CD4-positive, alpha-beta T cell treated with Interleukin-1 beta for 1 hour (primary cell): ENCODE measurements at regions not wholly inside any gene's neighbourhood (a gene's known extent, or its start where the extent isn't known, plus 50 kb on each side); places are given as distances from the start of the nearest gene placed in this dataset.

Experiments used
- DNase-seq, 2 donors: peaks; one replicate each; pipeline ENCODE4 v3.0.0-alpha.2; 2020 to 2022

DNA sequence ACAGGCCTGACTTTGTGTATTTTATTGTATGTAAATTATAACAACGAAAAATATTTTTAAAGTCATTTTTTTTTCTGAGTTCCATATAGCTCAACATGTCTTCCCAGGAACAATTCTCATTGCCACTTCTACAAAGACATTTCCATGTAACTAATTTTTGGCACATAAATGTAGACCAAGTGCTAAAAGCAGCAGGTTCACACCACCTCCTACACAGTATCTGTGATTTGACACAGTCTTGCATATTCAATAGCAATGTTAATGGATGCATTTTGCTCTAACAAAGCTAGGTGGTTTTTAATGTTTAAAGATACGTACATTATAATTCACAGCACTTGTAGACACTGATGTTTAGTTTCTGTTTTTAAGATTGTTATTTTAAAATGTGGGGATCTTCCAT lies 346.5 kb downstream of the GPAM start:
- no peak for DNase-seq

DNA sequence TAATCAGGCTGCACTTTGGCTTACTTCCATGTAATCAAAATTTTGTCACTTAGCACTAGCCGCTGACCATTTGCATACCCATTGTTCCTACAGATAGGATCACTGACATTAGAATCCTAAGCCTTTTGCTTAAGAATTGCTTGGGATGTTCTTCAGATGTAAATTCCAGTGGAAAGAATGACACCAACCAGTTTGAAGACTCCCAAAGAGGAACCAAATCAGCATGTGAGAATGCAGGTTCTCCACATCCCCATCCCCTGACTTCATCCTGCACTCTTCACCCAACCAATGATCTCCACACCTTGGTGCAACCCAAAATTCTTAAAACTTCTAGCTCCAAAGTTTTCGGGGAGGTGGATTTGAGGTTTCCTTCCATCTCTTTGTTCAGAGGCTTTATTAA lies 345.6 kb downstream of the GPAM start:
- DNase-seq = no peak

DNA sequence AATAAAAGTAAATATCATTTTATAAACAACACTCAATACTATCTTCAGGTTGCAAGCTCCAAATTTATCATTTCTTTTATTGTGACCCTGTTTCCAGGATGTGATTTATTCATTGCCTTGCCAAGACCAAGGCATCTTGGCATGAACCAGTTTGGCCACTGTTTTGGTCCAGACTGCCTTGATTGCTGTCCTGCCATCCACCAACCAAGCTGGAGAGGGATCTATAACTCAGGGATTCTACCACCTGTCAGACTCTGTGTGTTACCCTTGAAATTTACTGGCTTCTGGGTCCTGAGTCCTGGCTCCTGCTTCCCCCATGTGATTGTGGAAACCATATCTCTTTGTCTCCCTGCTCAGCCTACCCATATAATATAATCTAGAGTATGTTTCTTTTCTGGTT lies 343.0 kb downstream of the GPAM start:
- no peak for DNase-seq

DNA sequence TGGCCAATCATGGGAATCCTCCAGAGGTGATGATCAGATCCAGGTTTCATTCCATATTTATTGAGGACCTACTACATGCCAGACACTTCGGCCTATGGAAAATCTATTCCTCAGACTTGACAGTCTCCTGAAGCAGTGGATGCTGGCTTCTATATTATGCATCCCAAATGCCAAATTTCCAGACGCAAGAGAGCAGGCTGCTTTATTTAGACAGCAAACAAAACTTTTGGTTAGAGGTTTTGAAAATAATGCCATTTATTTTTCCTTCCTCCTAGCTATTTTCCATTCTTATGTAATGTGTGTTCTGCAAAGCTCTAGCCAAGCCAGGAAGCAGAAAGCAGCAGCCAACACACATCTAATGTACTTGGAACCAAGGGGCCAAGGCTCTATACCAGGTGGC lies 330.8 kb downstream of the GPAM start:
- DNase-seq = no peak

DNA sequence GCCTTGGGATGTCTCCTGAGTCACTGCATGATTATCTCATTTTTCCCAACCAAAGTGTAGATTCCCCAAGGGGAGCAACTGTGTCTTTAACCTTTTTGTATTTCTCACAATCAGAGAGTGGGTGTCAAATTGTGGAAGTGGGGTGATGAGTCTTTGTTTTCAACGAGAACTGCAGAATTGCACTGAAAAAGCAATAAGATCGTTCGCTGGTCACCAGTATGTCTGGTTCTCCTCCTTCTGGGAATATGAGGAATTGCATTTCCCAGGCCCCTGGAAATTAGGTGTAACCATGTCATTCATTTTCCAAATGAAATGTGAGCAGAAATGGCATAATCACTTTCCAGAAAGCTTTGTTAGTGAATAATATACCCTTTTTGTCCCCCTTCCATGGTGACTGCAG lies 326.9 kb downstream of the GPAM start:
- DNase-seq = no peak

DNA sequence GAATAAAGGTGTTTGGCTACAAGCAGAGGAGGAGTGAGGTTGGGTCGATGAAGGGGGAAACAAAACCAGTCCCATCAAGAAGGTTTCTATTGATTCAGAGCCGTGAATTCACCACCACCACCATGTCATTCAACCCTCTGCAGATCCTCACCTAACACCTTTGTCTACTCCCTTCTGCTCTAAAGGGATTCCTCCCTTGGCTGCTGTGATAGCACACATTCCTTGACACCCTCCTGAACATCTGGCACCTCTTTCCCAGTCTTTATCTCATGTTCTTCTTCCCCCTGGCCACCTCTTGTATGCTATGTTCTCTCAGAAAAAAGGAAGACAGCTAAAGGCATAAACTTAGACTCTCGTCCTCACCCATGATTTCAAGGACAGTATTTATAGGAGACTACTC lies 318.0 kb downstream of the GPAM start:
- no peak for DNase-seq

DNA sequence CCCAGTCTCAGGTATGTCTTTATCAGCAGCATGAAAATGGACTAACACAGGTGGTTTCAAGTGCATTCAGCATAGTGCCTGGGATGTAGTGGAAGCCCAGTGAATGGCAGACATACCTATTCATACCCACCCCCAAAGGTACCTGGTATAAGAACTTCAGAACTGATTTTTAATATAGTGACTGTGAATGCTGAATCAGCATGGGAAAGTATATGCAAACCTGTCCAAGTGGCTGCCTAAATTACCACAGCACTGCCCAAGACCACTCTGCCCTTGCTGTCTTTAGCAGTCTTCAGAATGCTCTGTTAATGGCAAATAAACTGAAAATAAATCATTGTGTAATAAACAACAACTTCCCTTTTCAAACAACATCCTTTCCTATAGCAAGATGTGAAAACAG lies 312.1 kb downstream of the GPAM start:
- DNase-seq = no peak

DNA sequence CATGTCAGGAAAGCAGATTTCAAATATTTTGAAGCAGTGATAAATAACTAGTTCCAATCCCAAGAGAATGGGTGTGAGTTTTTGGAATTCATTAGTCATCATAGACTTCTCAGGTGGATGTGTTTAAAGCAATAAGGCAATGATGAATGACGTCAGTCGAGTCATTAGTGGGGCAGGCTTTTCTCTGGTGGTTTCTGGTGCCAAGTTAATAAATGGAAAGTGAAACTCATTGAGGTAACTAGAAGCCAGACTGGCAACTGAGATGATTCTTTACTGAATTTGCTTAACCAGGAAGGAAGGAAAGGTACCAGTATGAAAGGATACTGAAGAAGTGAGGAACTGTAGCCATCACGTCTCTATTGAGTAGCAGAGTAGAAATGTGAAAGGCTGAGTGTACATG lies 311.0 kb downstream of the GPAM start:
- no peak for DNase-seq

DNA sequence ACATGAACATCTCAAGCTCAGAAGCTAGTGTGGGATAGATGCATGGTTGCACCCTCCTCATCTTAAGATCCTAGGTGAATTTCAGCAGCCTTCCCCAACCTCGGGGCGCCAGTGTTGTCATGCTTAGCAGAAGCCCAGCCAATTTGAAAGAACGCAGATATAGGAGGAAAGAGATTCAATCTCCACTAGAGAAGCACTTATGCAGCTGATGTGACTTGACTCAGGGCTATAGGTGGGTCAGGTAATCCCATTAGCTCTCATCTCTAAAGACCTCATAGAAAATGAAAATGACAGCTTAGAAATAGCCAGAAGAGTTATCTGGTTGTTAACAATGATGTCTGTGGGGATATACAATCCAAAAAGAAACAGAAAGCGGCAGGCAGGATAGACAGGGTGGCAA lies 310.5 kb downstream of the GPAM start:
- no peak for DNase-seq

DNA sequence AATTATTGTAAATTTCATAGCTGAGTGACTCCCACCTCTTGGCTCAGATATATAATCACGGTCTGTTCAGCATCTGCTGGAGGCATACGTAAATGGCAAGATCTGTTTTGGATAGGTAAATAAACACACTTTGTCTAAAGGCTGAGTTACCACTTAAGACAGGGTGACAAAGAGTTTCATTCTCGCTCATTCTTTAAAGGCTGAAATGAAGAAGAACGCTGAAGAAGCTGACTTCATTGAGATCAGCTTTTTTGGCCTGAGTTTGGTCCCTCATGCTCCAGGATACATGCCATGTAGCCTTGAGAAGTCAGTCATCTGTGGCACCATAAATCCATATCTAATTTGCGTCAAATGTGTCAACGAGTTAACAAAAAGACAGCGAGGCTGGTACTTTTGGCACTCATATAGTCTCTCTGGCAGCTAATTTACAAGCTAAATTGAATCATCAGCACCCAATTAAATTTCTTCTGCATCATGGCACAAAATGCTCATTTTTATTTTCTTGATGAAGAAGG lies 309.9 kb downstream of the GPAM start:
- no peak for DNase-seq

DNA sequence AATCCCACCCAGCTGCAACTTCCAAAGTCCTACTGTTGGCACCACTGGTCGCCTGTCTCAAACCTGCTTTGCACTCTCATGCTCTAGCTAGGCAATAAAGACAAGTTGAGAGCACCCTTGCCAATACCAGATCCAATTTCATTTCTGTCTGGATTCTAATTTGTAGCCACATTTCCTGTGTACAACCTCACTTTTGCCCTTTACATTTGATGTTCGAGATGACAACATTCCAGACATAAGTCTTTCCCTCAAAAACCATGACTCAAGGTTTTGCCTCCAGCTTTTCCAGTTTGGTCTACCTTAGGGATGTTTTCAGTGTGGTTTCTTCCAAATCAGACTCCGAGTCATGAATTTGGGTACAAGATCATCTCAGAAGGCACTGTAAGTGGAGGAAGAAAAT lies 309.0 kb downstream of the GPAM start:
- DNase-seq = no peak

DNA sequence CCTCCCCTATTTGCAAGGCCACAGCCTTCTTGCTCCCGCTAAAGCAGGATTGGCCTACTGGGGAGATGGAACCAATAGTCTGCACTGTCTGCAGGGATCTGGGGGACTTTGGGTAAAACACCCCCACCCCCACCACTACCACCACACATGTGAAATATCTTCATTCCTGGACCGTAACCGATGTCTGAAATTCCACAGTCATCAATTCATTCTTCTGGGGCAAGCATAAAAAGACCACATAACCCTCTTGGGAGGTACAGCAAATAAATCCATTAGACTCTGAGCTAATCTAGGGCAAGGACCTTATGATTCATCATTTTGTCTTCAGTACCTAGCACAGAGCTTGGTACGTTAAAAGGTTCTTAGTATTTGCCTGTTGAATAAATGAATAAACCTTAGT lies 307.8 kb downstream of the GPAM start:
- no peak for DNase-seq

DNA sequence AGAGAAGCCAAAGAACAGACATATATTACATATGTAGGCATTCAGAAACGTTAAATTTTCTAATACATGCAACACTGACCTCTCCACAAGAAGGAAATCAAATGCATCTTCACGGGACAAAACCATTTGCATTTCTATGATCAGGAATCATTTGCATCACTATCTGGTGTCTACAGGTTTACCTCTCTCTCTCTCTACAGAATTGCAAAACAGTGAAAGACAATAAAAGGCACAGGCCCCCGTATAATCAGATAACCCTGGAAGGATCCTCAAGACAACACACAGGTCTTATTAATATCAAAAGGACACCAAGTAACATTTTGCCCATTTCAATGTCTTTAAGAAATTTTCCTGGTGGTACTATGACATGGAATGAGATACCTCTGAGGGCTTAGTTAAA lies 306.3 kb downstream of the GPAM start:
- DNase-seq = no peak

DNA sequence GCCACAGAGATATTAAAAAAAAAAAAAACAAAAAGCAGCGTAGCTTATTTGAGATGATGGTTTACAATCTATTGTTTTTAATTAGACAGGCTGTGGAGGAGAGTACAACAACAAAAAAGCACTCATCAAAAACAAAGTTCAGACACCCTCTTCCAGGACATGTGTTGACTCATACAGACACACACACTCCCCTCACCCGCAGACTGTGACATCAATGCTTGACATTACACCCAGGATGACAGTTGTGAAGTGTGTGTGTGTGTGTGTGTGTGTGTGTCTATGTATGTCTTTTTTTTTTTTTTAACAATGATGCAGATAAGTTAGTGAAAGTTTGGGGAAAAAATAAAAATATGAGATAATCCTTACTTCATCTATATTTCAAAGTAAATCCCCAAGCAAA lies 303.6 kb downstream of the GPAM start:
- no peak for DNase-seq

DNA sequence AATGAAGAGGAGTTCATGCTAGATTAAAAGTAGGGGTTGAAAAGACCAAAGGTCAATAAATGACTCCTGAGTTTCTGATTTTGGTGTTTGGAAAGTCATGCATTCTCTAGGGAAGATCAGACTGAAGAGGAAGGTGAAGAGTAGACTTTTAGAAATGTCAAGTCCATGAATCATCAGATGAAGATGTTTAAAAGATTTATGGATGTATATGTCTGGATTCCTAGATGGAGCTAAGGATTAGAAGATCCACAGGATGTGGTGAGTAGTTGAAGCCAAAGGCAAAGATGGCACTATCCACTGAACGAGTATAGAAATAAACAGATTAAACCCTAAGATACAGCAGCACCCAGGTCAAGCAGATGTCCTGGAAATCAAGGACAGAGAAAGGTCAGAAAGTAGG lies 298.5 kb downstream of the GPAM start:
- no peak for DNase-seq

DNA sequence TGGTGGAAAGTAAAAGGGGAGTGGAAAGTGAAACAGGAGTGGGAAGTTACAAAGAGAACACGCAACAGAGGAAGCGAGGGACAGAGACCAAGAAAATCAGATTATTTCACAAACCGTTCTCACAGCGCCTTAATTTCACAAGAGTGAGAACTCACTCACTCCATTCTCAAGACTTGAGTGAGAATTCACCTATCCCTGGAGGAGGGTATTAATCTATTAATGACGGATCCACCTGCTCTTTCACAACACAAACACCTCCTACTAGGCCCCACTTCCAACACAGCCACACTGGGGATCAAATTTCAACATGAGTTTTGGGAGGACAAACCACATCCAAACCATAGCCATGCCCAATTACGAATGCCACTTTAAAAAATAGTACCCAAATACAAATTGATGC lies 297.6 kb downstream of the GPAM start:
- no peak for DNase-seq

DNA sequence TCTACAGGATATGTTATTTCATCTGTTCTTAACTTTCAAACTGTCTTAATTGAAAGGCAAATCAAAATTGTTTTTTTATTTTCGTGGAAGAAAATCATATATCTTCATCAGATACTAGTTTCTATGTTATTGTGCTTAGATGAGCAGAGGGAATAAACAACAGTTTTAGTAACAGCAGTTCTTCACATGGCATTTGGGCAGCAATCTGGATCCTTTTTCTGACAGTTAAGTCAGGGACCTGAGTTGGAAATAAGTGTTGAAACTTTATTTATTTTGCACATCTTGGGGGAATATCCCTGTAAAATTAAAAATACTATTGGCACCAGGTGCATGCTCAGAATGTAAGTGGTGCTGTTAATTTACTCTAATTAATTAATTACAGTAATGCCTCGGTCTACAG lies 296.3 kb downstream of the GPAM start:
- DNase-seq = no peak

DNA sequence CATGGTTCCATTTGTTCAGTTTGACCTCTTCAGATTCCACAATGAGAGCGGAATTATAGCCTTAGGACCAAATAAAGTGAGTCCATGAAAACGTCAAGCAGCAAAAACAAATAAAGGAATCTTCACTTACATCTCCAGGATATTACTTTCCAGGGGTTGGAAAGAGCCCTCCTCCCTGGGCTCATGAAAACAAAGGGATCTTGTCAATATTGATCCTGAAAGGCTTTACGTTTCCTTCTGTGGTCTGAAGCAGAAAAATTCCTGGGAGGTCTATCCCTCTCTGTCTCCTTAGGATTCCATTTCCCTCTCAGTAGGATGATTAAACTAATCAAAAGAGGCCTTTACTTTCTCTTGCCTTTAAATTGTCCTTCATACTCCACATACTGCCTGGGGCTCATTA lies 293.5 kb downstream of the GPAM start:
- no peak for DNase-seq

DNA sequence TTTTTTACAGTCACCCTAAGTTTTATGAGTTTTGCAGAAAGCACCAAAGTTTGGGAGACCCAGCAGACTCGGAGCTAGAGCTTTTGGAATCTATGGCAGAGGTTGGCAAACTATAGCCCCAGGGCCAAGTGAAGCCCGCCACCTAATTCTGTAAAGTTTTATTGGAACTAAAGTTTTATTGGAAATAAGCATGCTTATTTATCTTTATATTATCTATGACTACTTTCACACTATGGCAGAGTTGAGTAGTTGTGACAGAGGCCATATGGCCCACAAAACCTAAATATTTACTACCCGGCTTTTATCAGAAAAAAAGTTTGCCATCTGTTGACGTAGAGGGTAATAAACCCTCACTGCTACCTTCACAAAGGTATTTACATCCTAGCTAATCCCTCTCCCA lies 267.6 kb downstream of the GPAM start:
- DNase-seq = no peak

DNA sequence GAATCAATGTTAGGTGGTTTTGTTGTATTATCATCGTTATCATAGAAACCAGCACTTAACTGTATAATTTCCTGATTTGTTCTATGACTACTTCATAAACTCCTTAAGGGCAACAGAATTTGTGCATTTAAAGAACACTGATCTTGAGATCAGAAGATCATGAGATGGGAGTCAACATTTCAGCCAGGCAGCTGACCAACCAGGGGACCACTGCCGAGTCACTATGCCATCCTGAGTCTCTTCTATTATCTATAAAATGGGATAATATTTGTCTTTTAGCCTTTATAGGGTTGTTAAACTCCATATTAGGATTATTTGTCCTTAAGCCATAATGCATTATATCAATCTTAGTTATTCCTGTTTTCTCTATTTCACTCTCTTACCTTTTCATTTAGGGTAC lies 261.7 kb downstream of the GPAM start:
- DNase-seq = no peak

DNA sequence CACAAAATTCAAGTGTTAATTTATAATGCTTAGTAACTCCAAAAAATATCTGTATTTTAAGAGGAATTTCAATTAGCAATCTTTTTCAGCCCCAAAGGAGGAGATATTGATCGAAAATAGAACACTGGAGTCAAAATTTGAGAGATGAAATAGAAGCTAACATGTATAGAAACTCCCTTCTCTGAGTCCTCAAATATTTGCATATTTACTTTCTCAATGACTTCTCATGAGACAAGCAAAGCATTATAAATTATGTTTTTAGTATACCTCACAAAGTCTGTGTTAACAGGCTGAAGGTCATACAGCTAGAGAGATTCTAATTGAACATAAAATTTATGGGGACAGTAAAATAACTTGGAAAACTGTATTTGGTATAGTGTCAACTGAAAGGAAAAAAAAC lies 260.5 kb downstream of the GPAM start:
- DNase-seq = no peak

DNA sequence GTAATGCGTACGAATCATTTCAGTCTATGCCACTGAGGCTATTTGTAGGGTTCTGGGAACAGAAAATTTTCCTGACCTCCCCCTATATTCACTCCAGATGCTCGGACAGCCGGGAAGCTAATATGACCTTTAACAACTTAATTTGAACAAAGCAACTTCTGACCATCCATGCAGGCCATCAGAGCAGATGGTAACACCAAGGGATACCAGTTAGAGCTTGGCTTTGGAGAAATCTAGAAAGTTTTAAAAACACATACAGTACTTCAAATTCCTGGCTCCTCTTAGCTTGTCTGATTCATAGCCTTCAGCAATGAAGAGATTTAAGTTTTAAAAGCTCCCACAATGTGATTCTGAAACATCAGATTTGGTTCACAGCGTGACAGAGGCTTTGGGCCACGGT lies 257.3 kb downstream of the GPAM start:
- no peak for DNase-seq

DNA sequence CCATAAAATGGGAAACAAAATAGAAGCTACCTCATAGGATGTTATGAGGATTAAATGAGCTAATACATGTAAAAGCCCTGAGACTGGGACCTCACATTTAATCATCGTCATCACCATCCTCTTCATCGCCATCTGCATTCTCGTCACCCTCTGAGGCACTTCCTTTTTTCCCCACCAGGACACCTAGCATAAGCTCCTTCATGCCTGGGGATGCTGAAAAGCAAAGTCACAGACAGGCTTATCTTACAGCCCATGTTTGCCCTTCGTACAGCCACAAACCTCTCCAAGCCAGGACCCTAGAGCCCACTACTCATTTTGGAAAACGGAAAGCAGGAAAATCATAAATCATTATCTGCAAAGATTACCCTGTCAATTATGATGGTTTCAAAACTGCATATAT lies 249.6 kb downstream of the GPAM start:
- DNase-seq = no peak

DNA sequence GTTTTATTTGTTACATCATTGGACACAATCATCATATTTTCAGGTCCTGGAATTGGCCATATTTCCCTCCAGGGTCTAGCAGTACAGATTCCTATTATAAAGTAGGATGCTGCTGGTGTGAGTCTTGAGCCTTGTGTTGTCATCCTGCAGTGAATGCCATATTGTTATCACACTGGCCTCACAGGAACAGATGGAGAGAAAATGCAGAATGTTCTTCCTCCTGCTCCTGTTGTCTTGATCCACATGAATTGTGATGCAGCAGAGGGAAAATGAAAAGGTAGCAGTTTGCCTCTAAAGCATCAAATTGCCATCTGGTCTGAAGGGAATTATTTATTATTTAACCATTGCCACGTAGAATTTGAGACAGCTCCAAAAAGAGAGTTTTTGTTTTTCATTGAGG lies 248.6 kb downstream of the GPAM start:
- no peak for DNase-seq

DNA sequence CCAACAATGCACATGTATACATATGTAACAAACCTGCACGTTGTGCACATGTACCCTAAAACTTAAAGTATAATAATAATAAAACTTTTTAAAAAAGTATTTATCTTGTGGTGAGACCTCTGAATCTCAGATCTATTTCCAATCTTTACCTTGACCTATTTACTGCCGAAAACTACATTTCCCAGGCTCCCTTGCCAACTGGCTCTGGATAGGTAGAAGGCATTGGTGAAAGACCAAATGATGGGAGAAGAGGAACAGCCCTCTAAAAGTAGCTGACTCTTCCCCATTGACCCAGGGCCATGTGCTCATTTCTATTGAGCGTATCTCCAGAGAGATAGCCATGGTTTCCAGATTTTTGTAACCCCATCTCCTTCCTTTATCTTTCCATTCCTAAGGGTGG lies 247.4 kb downstream of the GPAM start:
- no peak for DNase-seq

DNA sequence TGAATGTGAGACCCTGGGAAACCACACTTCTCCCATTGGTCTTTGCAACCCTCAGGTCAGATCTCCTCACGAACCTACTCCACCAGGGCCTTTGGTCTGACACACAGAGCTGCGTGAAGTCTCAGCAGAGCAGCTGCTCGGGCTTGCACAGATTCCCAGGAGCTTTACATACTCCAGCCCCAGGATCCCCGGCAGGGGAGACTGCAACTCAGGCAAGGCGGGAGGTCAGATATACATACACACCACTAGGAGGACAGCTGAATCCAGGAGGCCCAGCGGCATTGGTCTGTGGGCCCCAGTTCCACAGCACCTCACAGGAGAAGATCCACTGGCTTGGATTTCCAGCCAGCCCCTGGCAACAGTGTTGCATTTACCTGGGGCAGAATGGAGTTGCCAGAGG lies 239.2 kb downstream of the GPAM start:
- DNase-seq = no peak
